GM19351 (cell line): ENCODE measurements at regions not wholly inside any gene's neighbourhood (a gene's known extent, or its start where the extent isn't known, plus 50 kb on each side); places are given as distances from the start of the nearest gene placed in this dataset.
"Not testable (repeated sequence)": the region's sequence is repeated elsewhere in the genome, so short reads cannot be mapped to it uniquely, and the experiment has no call there.

Source experiments
- ATAC-seq: cut with Tn5 transposase; IDR thresholded peaks from one replicate; pipeline ENCODE4 v1.9.1; 2021; ENCODE audit warnings: mild to moderate bottlenecking, moderate library complexity; ENCODE audit not compliant: unreplicated experiment

- no peak for ATAC-seq
These were observed 134.6 kb upstream of the PZP start for GRCh38 chr12:9342614-9343353.

DNA sequence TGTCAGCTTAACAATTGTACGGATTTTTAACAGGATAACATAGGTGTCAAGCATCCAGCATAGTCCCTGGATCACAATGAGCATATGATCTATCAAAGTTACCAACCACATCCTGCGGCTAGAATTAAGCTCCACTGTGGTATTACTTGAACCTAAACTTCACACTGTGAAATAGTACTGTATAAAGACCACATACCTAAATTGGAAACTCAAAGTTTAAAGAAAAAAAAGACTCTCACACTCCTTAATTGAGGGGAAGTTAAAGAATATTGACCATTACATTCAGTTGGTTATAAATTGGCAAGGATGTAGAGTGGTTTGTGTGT, 133.0 kb upstream of the PZP start:
- ATAC-seq, result no peak

- ATAC-seq, result no peak
These were observed 132.4 kb upstream of the PZP start for GRCh38 chr12:9340422-9341259.

GRCh38 chr12:9337656-9338055, 129.5 kb upstream of the PZP start:
- ATAC-seq, result no peak

DNA sequence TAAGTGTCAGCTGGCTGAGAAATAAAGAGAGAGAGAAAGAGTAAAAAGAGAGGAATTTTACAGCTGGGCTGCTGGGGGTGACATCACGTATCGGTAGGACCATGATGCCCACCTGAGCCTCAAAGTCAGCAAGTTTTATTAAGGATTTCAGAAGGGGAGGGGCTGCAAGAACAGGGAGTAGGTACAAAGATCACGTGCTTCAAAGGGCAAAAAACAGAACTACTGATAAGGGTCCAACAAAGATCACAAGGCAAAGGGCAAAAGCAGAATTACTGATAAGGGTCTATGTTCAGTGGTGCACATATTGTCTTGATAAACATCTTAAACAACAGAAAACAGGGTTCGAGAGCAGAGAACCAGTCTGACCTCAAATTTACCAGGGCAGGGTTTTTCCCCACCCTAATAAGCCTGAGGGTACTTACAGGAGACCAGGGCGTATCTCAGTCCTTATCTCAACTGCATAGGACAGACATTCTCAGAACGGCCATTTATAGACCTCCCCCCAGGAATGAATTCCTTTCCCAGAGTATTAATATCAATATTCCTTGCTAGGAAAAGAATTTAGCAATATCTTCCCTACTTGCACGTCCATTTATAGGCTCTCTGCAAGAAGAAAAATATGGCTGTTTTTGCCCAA, 128.3 kb upstream of the PZP start:
- ATAC-seq, result not testable (repeated sequence)

- ATAC-seq, result no peak
These were observed 127.7 kb upstream of the PZP start for GRCh38 chr12:9335867-9336266.

- ATAC-seq, result no peak
These were observed 126.8 kb upstream of the PZP start for GRCh38 chr12:9334964-9335363.

DNA sequence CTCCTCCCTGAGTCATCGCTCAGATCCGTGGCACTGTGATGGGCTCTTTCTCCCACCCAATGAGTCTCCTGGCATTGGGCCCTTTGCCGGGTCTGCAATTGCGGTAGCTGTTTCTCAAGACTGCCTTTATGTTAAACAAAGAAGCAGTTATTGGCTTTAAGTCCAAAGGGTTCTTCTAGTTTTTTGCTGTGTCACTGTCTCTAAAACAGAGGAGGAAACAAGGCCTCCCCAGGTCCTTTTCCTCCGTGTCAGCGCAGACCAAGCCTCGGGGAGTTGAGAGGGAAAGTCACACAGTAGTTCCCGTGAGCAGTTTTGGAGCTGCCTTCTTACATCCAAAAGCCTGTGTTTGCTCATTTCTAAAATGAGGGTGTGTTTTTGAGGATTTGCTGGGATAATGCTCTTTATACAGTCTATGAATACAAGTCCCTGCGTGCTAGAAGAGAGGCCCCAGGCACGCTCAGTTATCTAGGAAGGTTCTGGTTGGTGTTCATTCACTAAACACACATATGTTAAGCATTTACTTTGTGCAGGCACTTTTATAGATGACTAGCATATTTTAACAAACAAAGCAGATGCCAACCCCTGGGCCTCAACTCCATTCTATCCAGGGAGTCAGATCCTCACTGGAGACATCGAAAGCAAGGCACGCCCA, 126.0 kb upstream of the PZP start:
- no peak for ATAC-seq

GRCh38 chr12:9333161-9333560, 125.0 kb upstream of the PZP start:
- ATAC-seq, result no peak

- ATAC-seq, result no peak
These were observed 124.4 kb upstream of the PZP start for GRCh38 chr12:9332564-9332963.

DNA sequence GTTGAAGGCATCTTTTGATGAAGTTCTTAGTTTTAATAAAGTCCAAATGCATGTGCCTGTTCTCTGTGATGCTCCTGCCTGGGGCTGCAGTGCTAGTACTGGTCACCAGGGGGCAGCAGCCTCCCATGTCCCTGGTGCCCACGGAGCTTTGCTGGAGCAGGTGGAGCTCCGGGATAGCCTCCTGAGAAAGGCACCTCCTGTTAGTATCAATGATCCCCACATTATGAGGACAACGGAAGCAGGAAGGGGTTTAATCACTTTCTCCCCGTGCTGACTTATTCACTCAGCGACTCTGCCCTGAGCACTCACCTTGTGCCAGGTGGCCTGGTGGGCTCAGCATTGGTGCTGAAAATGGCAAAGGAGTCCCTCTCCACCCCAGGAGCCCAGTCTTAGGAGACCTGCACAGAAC, 123.0 kb upstream of the PZP start:
- ATAC-seq, result no peak

DNA sequence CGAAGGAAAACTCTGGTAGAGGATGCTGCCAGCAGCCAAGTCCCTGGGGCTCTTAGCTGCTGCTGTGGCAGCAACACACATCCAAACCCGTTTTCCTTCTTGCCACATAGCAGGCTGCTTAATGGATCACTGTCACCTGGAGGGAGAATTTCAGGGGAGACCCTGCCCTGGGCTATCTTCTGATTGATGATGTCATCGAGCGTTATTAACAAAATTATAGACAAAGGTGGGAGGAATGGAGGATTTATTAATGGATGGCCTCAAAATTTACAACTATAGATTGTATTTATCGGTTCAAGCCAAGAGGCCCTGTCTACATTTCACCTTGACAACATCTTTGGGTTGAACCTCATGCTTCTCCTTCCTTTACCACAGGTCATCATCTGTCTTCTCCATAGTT, 120.8 kb upstream of the PZP start:
- ATAC-seq, result no peak

- no peak for ATAC-seq
These were observed 119.9 kb upstream of the PZP start for GRCh38 chr12:9328065-9328464.

GRCh38 chr12:9327320-9327719, 119.1 kb upstream of the PZP start:
- no peak for ATAC-seq

GRCh38 chr12:9326849-9327248, 118.7 kb upstream of the PZP start:
- ATAC-seq, result not testable (repeated sequence)

DNA sequence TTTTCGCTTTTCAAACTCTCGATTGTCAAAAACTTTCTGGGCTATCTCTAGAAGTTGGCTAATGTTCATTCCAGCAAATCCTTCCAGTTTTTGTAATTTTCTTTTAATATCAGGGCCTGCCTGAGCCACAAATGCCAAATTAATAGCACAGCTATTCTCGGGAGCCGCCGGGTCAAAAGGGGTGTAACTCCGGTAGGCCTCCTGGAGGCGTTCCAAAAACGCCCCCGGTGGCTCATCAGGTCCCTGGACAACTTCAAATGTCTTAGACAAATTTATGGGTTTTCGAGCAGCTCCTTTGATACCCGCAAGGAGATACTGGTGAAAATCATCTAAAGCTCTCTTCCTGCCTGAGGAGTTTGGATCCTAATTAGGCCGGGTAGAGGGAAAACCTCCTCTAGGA, 117.9 kb upstream of the PZP start:
- no peak for ATAC-seq

DNA sequence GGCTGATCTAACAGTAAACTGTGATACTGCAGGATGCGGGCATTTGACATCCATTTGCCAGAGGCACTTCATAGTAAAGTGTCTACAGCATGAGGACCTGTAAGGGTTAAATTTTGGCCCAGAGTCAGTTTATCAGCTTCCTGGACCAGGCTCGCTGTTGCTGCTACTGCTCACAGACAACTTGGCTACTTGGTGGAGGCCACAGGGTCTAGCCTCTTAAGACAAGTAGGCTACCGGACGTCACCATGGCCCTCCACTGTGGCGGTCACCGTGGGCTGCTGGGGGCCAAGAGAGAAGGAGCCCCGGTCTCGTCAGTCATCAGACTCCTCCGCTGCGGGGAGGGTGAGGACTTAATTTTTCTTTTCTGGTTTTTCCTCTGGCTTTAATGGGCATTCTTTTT, 117.3 kb upstream of the PZP start:
- no peak for ATAC-seq

DNA sequence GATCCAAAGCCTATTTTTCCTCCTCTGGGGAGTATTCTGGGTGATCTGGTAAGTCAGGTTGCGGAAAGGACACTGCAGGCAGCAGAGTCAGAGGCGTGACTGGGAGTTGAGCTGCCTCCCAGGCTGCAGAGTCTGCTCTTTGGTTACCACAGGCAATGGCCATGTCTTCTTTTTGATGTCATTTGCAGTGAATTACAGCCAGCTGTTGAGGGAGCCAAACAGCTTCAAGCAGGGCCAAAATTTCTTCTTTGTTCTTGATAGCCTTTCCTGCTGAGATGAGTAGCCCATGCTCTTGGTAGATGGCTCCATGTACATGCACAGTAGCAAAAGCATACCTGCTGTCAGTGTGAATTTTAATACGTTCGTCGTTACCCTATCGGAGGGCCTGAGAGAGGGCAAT, 116.6 kb upstream of the PZP start:
- no peak for ATAC-seq

GRCh38 chr12:9323144-9323681, 115.0 kb upstream of the PZP start:
- ATAC-seq, result no peak

DNA sequence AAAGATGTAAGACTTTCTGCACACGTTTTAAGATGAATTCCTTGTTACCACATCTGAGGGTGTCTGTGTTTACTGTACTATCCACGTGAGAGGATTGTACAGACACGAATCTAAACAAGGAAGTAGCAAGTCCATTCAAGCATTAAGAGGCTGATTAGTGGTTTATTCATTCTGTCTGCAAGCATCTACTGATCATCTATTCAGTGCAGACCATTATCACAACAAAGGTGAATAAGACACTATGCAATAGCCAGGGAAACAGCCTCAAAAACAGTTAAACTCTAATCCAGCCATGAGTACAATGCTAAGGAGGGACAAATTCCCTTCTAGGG, 111.6 kb upstream of the PZP start:
- ATAC-seq, result no peak

DNA sequence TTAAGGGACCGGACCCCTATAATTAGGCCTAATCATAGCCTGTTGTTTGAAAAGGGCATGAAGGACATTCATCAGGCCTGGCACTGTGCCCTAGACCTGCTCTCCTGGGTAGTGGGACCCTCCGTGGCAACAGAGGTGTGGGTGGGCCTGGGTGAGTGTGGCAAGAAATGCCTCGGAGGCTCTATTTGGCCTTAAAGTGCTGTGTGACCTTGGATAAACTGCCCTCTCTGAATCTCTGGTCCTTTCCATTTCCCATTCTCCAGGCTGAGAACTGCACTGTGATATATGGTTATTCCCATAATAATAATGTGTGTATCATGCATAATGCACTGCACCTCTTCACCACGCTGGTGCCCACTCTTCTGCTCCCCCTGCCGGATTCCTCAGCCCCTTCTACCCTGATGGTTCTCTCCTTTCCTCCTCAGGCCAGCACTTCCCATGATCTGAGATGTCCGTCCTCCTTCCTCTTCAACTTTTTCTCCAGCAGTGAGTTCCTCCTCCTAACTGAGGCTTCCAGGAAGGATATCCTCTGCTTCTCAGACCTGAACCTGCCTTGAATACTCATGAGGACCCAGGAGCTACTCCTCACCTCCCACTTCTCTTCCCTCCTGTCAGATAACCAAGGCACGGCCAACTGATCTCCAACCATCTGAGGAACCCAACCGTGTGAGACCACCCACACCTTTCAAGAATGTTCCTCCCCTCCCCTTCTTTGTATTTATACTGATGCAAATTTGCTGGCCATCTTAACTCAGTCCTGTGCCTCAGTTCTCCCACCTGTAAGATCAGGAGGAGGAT, 111.0 kb upstream of the PZP start:
- ATAC-seq, result no peak
